ENCODE measurements at regions not wholly inside any gene's neighbourhood (a gene's known extent, or its start where the extent isn't known, plus 50 kb on each side); places are given as distances from the start of the nearest gene placed in this dataset.

GRCh38 chr4:123312951-123313592 is 83.5 kb upstream of the SPRY1 start:
- TF ChIP-seq CTCF (IDR thresholded peaks at IDR 0.05; ENCODE audit: borderline replicate concordance, extremely low read depth, low read length, poor library complexity, severe bottlenecking) (no peak), EZH2 (IDR thresholded peaks at IDR 0.05; ENCODE audit: borderline replicate concordance, low read depth, low read length, severe bottlenecking) (no peak)
